A172 (cell line): ENCODE measurements at regions not wholly inside any gene's neighbourhood (a gene's known extent, or its start where the extent isn't known, plus 50 kb on each side); places are given as distances from the start of the nearest gene placed in this dataset.

Experiments used
- DNase-seq: peaks from one replicate; pipeline ENCODE4 v3.0.0-alpha.2; 2015; ENCODE audit warnings: low spot score

DNA sequence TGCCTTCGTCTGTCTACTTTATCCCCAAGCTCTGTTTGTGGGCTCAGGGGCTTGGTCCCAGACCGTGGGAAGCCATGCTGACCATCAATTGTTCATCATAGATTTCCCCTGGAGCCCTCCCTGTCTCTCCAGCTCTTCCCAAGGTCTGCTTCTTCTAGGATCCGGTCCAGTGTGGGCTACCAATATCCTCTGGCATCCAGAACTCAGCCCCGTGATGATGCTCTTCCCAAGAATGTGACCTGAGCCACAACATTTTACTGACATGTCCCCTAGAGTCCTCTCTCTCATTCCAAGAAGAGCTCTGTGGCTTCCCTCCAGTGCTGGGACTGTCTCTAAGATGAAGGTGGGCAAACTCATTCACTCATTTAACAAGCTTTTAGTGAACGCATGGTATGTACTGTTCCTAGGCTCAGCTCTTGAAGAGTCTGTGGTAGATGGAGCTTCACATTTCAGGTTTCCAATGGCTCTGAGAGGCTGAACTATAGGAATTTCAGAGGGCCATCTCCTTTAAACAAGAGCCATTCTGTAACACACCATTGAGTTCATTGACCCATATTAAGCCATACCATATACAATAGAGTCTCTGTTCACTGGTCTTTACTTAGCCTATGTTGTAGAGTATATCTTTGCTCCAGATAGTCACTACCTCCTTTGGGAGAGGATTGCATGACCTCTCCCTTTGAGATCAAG lies 142.0 kb upstream of the APCDD1 start:
- DNase-seq, result no peak

DNA sequence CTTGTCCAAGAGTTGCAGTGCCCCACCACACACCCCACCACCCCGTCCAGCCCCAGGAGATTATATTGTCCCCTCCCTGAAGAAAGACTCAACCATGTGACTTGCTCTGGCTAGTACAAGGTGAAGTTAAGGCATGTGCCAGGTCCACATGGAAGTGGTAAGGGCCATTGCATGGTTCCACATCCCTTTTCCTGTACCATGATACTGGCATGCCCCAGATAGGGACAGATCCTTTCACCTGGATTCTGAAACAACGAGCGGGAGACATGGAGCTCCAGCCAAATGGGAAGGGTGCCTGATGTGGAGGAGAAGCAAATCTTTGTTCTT lies 141.5 kb upstream of the APCDD1 start:
- no peak for DNase-seq

DNA sequence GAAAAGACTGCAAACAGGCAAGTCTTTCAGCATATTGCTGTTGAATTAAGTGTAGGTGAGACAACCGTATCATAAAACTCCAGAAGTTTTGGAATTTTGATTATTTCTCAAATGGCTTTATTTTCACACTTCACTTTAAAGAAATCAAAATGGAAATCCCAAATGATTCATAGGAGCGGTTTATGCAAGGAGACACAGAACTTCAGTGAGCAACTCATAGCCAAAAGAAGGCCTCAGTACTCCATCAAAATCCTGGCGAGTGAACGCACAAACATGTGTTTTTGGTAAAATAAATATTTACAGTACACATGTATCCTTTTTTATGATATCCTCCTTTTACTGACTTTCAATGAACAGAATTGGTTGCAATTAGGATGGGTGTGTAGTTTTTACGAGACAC lies 140.4 kb upstream of the APCDD1 start:
- DNase-seq, result no peak

DNA sequence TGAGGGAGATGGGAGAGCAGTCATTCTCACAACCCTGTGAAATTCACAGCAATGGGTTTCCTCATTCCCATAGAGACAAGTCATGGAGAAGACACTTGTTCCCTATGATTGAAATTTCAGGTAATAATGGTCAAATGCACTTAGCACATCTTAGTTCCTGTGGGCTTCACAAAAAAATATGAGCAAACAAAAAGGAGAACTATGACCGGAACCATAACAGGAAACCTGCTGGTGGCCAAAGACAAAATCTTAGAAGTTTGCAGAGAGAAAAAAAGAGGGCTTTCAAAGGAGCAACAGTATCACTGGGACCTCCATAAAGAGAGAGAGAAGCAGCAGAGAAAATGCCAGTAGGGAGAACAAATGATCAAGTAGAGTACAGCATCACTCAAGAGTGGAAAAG lies 138.9 kb upstream of the APCDD1 start:
- DNase-seq, result no peak

DNA sequence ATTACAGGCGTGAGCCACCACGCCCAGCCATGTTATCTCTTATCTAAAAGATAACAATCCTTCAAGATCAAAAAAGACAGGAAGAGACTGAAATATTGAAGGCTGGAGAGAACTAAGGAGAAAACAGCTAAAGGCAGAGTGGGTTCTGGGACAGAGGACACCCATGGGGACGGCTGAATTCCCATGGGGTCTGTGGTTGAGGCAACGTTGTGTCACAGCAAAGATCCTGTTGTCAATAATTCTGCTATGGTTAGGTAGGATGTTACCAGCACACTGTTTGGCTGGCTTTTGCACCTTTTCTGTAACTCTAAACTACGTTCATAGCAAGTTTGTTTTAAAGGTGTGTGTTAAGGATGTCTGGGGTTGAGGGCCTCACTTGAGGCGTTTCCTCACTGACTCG lies 137.7 kb upstream of the APCDD1 start:
- DNase-seq, result no peak

DNA sequence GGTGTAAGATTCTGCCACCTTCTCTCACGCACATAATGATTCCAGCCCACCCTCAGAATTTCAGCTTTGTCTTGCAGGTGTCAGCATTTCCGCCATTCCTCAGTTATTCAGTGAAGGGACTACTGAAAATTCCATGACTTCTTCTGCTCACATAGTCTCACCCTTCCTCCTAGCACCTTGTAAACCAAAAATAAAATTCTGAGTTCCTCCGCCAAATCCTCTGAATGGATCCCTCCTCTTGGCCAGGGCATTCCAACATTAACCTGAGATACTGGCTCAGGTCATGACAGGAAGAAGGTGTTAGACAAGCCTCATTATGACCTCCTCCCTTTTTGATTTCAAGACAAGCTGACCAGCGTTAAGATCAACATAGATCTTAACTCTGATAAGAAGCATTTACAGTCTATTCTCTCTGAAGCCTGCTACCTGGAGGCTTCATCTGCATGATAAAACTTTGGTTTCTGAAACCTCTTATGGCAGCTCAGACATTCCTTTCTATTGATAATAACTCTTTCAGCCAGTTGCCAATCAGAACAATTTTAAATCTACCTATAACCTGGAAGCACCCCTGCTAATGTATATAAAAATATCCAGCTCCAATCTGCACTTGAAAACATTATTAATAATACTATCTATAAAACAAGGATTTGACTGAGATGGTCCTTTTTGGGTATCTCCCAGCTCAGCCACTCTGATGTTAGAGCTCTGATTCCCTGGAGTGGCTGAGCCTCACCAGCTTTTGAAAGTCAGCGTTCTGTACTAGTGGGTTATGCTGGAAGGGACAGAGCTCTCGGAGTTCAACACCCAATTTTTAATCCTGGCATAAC lies 136.4 kb upstream of the APCDD1 start:
- DNase-seq, result no peak

DNA sequence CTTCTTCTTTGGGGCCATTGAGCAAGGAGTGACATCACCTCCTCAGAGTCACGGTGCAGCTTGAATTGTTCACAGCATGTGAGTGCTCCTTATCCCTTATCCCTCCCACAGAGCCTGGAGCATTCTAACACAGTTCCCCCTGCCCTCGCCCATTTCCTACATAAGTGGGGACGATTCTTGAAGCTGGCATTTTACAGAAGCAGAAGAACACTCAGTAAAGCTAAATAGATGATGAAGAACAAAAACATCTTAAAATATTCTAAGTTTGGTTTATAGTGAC lies 135.8 kb upstream of the APCDD1 start:
- no peak for DNase-seq

DNA sequence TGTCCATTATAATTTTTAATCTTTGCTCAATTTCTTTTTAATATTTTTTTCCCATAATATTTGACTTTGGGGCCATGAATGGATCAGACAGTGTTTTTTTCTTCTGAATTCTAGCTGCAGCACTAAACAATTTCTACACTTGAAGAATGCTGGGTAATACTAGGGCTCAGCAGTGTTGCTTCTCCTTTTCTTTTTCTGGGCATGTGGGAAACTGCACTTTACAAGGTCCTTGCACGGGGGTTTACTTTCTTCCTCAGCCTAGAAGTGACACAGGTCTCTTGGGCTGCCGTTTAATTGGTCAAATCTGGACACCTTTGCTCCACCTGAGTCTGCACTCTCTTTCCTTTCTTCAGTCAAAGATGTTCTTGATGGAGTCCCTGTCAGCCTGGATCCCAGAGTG lies 135.4 kb upstream of the APCDD1 start:
- no peak for DNase-seq

DNA sequence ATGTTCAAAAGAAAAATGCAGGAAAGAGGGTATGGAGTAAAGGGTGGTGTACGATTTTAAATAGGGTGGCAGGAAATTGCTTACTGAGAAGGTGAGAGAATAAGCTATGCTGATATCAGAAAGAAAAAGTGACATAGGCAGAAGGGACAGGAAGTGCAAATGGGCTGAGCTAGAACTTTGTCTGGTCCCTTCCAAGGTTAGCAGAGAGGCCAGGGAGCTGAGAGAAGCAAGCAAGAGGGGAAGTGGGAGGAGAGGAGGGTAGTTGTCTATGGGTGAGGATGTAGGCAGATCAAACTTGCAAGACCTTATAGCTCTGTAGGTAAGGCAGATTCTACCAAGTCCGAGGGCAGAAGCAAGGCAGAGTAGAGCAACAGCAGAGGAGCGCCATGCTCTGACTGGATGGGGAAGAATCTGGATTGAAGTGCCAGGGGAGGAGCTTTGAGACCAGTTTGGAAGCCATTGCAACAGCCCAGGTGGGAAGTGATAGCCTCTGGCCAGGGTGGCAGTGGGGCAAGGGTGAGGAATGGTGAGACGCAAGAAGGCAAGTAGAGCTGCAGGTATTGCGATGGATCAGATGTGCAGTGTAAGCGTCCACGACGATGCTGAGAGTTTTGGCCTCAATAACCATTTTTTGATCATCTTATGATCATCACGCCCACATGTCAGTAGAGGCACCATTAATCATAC lies 134.4 kb upstream of the APCDD1 start:
- DNase-seq, result no peak

DNA sequence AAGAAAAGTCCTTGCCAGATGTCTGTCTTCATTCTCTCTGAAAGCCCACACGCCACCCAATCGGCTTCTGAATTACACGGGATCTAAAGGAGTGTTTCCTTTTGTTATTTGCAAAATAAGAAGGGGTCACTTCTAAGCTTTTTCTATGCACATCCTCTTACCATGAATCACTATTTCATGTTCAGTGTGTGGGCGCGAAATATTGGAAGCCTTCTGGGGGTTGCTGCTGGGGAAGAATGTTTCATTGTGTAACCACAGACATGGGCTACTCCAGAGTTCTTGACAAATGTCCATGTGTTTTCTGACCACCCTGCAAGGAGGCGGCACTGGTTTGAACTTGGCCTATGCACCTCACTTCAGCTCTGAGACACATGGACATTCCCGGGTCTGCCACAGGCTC lies 133.6 kb upstream of the APCDD1 start:
- DNase-seq, result no peak

DNA sequence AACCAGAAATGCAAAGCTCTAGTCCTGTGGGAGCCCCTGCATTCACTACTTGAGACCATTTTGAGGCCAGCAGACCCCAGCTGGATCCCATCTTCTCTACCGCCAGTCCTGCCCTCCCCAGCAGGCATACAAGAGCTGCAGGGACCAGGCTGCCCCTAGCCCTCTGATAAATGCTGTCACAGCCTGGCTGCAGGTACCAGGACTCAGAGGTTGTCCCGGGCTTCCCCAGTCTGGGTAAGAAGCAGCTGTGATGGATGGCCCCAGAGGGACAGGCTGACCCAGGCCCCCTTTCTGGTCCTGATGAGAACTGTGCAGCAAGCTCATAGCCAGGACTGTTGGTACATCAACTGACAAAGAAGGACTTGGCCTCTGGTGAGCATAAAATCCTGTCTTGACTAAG lies 132.9 kb upstream of the APCDD1 start:
- no peak for DNase-seq

DNA sequence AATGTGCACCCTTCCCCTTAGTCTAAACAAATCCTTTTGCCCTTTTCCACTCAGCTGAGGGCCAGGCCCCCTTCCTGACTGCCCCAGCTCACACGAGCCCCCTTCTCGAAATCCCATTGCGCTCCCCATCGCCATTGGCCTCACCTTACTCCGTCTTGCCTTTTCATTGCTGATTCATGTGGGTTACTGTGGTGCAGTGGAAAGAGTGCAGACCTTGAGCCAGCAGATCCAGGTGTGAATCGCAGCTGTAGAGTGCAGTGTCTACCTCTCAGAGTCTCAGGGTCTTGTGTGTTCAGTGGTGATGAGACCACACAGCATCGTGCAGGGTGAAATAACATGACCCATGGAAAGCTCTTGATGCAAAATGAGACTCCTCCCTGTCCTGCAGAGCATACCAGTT lies 132.4 kb upstream of the APCDD1 start:
- no peak for DNase-seq

DNA sequence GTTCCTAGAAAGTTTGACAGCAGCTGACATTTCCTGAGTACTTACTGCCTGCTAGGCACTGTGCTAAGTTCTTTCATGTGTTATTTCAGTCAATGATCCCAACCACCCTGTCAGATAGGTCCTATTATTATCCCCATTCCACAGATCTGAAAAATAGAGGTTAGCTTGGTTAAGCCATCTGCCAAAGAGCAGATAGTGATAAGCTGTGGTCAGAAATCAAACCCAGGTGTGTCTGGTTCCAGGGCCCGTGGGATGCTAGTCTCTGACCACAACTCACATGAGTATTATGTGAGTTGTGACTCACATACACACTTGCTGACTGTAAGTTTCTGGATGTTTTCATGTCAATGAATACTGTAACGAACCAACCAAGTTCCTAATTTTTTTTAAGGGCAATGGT lies 132.0 kb upstream of the APCDD1 start:
- no peak for DNase-seq

DNA sequence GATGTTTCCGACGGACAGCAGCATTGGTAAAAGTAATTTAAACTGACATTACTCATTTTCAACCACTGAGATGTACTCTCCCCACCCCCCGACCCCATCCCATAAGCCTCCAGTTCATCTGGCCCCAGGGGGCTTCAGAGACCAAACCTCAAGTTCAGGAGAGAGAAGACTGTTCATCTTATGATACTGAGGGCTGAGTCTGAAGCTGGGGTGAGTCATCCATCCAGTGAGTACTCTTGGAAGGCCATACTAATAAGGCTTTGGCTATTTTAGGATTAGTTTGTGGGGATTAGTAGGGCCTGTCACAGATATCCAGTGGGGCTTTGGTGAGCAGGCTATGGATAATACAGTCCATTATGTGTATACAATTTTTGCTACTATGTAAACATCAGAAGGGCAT lies 125.3 kb upstream of the APCDD1 start:
- DNase-seq, result no peak

DNA sequence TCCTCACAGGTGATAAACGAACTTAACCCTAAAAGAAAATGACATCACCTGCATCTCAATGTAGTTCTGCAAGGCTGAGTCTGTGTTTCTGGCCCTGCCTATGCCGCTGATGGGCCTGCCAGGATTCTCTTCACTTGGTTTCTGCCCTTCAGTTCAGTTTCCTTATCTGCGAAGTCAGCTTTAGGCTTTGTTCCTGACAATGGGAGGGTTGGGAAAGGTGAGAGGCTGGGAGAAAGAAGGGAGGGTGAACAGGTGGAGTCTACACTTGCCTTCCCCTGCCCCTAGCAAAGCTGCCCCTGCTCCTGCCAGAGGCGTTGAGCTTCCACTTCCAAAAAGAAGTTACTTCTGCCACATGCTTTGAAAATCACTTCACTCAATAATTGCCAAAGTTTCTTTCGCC lies 124.0 kb upstream of the APCDD1 start:
- DNase-seq, result no peak

DNA sequence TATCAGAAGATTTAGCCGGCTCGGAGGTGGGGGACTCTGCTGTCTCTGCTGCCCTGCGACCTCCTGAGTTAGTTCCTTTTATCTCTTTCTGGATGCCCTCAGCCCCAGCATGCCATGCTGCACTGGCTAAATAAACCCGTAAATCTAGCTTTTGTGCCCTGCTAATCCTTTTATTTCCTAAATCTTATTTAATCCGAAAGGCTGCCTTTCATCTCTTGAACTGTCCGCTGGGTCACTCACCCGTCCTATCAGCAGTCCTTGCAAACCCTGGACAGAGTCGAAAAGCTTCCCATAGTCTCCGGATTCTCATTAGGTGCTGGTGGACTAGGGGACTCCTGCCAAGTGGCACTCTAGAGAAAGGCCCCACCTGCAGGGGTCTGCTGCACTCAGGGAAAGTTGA lies 122.0 kb upstream of the APCDD1 start:
- DNase-seq, result no peak

DNA sequence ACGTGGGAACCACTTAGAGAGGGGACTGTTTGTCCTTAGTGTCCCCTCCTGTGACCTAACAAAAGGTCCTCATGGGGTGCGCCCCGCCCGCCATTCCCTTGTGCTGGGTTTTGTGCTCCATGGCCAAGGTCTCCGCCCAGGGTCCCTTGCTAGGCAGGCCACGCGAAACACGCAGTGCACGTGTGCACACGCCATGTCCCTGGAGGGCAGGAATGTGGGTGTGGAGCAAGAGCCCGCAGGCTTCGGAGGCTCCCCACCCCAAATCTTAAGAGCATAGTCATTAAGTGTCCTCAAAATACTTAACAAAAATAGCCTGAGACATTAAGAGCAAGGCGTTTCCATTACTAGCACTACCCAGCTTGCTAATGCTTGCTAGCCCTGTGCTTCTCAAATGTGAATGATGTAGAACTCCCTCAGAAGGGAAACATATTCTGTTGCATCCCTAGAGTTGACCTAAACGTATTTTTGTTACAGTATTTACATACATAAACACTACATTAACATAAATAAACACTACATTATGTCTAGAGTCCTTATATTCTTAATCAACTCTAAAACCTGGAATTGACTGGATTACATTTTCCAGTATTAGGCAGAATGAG lies 117.6 kb upstream of the APCDD1 start:
- no peak for DNase-seq

DNA sequence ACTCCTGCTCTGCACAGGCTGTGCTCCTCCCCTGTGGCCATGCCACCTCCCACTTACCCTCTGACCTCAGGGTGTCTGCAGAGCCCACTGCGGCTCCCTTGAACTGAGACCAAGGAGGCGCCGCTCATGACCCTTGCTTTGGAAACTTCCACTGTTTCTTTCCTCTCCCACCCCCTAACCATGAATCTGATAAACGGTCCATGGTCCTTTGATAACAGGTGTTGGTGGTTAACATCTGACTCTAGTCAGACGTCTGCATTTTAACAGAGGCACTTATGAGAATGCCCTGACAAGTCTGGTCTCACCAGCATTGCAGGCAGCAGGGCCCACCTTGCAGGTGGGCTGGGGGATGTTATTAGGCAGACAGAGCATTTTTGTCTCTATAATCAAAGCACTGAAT lies 113.6 kb upstream of the APCDD1 start:
- no peak for DNase-seq

DNA sequence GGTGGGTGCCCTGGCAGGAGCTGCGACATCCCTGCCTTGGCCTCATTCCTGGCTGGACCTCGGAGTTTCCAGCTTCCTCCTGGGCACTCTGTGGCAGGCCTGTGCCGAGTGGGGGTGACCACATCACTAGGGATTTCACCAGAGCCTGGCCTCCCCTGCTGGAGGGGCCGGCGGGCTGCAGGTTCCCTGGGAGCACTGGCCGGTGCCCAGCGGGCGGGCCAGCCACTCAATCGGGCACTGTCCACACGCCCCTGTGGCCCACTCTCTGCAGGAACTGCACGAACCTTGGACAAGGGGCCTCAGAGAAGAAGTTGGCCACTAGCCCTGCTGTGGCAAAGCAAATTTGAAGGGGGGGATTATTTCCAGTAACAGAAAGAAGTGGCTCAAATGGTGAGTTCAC lies 110.7 kb upstream of the APCDD1 start:
- DNase-seq, result no peak

DNA sequence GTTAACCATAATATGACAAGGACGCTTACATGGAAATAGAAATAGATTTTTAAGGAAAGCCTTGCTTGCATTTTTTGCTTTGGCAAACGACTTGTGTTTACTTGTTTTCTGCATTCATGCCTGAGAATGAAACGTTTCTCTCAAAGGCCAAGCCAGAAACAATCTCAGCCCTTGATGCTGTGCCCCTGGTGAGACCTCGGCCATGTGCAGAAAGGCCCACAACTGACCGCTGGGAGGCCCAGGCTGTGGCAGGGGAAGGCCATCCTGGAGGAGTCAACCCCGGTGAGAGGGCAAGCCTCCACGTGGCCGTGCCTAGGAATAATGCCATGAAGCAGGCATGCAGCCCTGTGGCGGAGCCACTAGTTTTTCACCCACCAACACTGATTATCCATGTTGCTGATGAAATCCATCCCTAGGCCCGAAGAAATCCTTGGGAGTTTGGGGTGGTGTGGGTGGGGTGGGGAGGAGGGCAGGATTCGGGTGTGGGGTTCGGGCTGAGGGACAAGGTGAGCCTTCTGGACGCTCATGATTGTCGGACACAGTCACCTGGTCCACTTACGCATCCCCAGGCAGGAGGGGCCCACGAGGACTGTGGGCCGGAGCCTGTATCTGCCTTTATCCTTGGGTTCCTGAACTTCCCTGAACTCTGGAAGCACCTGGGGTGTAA lies 107.6 kb upstream of the APCDD1 start:
- no peak for DNase-seq

DNA sequence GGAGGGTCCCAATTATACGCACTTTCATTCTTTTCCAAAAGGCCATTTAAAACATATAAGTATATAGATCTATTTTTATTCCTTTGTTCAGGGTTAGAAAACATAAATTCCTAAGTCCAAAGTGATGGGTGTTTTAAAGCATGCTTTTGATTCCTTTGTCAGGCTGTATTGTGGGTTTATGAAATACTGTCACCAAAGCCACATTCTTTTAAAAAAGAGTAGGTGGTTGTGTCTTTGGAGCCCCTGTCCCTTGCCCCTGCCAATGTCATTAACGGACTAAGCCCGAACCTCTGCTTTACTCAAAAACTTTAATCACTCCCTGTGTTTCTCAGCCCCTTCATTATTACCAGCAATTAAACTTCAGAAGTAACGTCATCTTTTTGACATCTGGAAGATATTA lies 104.9 kb upstream of the APCDD1 start:
- DNase-seq, result no peak

DNA sequence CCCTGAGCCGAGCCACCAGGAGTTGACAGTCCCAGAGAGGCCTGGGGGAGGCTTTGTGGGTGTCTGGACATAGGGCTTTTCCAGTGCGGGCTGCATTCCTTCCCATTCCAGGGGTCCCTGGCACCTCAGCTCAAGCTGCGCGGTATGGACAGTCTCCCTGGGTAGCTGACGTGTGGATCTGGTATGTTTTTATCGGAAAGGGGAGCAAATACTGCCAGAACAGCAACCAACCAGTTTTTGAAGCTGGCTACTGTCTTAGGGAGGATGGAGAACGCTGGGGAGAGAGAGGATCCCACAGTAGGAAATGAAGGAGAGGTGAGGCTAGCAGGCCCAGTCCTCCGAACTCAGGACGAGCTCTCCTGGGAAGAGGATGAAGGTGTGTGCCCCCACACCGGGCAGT lies 103.8 kb upstream of the APCDD1 start:
- no peak for DNase-seq
